HG03432 (cell line): ENCODE measurements at regions not wholly inside any gene's neighbourhood (a gene's known extent, or its start where the extent isn't known, plus 50 kb on each side); places are given as distances from the start of the nearest gene placed in this dataset.
"Not testable (repeated sequence)": the region's sequence is repeated elsewhere in the genome, so short reads cannot be mapped to it uniquely, and the experiment has no call there.

Experiments
- ATAC-seq: cut with Tn5 transposase; IDR thresholded peaks from one replicate; pipeline ENCODE4 v1.9.1; 2021; ENCODE audit warnings: mild to moderate bottlenecking, moderate library complexity; ENCODE audit not compliant: unreplicated experiment

DNA sequence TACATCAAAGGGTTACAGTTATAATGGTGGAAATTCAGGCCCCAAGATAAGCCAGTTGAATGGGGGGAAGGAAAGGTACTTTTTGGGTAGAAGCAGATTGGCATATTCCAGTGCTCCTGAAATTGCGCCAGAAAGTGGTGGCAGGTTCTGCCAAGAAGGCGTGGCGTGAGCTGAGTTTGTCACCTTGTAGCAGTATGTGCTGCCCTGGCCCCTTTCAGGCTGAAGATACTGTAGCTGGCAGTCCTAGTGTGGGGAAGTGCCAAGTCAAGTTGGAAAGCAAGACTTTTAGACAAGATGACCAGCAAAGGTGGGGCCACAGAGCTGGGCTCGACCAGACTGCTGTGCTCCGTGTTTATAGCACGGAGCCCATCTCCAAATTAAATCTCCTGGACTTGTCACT, 133.6 kb upstream of the GLRA1 start:
- ATAC-seq = no peak

DNA sequence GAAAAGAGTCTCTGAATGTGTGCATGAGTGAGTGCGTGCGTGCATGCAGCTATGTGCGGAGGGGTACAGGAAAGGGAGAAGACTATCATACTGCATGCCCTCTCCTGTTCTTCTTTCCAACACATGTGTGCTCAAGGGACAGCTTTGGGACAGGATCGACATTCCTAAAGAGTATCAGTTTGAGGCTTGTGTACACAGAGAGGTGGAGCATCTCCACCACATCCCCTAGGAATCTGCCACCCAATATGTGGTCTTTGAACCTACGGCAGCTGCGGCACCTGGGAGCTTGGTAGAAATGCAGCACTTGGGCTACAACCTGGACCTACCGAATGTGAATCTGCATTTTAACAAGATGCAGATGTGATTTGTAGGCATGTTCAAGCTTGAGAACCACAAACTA, 132.3 kb upstream of the GLRA1 start:
- ATAC-seq = no peak

DNA sequence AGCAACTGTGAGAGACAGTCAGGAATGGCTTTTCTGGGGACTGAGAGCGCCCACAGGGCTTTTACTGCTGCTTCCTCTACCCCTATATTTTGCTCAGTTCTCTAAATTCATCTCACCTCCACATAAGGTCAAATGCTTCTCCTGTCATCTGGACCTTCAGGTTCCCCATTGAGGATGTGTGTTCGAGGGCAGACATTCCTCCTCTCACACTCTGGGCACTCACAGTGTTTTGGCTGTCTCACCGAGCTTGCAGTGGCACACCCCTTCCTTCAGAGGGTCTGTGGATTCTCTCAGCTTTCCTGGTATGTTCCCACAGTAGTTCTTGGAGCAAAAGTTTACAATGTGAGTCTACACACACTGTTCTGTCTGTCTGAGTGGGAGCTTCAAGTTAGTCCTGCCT, 127.8 kb upstream of the GLRA1 start:
- no peak for ATAC-seq

DNA sequence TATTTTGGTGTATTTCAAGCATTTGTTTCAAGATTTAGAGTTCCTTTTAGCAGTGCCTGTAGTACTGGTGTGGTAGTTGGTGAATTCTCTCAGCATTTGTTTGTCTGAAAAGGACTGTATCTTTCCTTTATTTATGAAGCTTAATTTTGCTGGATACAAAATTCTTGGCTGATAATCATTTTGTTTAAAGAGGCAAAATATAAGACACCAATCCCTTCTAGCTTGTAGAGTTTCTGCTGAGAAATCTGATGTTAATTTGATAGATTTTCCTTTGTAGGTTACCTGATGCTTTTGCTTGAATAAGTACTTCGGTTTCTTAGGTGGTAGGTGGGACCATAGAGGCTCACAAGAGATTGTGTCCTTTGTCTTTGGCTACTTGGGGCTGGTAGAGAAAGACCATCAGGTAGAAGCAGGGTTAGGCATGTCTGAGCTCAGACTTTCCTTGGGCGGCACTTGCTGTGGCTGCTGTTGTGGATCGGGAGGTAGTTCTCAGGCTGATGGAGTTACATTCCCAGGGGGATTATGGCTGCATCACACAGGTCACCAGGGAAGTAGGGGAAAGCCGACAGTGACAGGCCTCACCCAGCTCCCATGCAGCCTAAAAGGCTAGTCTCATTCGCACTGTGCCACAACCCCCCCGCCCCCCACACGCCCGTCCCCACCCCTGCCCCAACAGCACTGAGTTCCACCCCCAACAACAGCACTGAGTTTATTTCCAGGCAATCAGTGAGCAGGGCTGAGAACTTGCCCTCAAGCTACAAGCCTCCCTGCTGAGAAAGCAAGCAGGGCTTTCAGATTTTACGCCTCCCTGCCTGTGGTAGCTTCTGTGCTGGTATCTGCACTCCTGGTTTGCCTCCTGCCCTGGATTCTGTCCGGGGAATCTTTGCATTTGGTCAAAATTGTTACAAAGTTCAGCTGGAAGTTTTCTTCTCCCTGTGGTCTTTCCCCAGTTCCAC, 127.1 kb upstream of the GLRA1 start:
- no peak for ATAC-seq

DNA sequence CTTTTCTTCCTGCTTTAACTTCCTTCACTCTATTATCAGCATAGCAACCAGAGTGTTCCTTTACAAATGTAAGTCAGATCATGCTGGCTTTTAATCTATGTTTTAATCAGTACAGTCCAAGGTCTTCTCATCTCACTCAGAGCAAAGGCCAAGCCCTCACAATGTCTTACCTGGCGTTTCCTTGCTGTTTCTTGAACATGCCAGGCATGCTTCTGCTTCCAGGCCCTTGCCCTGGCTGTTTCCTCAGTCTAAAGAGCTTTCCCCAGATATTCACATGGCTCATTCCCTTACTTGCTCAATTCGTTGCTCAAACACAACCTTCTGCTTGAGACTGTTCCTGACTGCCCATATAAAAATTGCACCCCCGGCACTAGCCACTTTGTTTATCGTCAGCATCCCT, 121.7 kb upstream of the GLRA1 start:
- ATAC-seq = no peak

DNA sequence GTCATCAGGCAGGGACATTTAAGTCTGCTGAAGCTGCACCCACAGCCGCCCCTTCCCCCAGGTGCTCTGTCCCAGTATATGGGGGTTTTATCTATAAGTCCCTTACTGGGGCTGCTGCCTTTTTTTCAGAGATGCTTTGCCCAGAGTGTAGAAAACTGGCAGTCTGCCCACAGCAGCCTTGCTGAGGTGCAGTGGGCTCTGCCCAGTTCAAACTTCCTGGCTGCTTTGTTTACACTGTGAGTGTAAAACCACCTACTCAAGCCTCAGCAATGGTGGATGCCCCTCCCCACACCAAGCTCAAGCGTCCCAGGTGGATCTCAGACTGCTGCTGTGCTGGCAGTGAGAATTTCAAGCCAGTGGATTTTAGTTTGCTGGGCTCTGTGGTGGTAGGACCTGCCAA, 114.2 kb upstream of the GLRA1 start:
- not testable (repeated sequence) for ATAC-seq

DNA sequence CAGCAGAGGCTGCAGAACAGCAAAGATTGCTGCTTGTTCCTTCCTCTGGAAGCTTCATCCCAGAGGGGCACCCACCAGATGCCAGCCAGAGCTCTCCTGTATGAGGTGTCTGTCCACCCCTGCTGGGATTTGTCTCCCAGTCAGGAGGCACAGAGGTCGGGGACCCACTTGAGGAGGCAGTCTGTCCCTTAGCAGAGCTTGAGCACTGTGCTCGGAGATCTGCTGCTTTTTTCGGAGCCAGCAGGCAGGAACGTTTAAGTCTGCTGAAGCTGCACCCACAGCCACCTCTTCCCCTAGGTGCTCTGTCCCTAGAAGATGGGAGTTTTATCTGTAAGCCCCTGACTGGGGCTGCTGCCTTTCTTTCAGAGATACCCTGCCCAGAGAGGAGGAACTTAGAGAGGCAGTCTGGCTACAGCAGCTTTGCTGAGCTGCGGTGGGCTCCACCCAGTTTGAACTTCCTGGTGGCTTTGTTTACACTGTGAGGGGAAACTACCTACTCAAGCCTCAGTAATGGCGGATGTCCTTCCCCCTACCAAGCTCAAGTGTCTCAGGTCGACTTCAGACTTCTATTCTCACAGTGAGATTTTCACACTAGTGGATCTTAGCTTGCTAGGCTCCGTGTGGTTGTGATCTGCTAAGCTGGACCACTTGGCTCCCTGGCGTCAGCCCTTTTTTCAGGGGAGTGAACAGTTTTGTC, 101.8 kb upstream of the GLRA1 start:
- ATAC-seq = not testable (repeated sequence)

DNA sequence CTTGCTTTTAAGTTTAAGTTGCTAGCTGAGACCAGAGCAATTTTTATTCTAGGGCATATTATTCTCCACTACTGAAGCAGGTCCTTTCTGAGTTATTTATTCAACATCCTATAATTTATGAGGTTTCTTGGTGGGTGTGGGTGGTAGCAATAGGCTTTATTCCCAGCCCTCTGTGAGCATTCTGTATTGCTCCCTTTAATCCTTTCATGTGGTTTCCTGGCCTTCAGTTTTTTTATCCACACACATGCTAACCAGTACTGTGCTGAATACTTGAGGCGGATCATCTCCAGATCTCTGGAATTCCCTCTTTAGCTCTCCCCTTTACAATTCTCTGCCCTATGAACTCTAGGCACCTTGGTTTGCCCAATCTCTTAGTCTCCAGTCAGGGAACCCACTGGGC, 91.8 kb upstream of the GLRA1 start:
- no peak for ATAC-seq

DNA sequence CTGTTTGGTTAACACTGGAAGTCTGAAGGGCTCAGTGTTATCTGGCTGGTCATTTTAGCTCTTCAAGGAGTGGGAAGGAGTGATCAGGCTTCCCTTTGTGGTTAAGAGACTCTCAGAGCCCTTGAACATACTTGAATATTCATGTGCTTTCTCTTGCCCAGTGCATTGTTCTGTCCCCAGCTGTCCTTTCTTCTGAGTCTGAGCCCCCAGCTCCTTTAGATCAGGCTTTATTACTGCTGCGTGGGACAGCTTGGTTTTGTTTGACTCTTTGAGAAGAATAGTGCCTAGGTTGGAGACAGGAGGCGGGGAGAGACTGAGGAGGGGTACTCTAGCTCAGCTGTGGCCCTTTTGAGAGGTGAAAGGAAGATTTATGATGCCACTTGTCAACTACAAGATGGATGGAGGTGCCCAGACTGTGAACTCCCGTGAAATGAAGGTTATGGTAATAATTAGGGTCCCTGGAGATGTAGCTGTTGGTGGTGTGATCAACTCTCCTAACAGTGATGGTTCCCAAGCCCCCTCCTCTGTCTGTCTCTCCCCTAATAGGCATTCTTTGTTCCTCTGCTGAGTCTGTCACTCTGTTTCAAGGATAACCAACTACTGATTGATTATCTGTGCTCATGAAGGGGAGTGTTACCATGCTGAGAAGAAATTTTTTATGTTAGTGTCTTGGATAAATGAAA, 83.1 kb upstream of the GLRA1 start:
- ATAC-seq = no peak

DNA sequence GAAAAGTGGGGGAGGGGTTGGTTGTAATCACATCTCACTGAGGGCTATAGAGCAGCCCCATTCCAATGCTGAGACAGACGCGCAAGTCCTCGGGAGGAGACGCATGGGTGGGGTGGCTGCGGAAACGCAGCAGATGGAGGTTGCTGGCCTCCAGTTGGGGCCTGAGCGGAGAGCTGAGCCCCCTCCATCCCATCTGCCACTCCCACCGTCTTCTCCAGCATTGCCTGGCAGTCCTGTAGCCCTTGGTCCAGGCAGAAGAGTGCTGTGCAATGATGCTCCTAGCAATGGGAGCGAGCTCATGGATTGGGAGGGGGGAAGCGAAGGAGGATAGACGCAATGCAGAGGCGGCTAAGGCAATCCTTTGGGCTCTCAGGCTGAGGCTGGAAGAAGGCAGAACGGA, 79.4 kb upstream of the GLRA1 start:
- no peak for ATAC-seq
